ENCODE measurements at regions not wholly inside any gene's neighbourhood (a gene's known extent, or its start where the extent isn't known, plus 50 kb on each side); places are given as distances from the start of the nearest gene placed in this dataset.

DNA sequence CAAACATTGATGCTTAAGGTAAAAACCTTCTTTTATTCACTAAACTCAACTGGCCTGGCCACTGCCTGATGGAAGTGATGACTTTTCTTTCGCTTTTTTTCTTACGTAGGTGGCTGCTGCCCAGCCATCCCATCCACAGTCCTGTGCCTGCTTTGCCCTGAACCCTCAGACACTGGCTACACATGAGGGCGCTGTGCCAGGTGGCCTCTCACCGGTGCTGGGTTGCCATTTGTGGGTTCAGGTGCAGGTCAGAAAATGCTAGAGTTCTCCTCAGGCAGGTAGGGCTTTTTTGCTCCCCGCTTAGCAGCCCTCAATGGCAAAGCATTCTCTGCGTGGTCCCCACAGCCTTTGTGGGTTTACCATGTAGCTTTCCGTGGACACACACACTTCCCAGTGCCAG, 88.3 kb upstream of the PRR23E start:
- no peaks in the 10 kb centered on the region for H3K4me1 ChIP-seq (ENCODE audit: insufficient read depth)
- no peaks in the 10 kb centered on the region for H3K9me3 ChIP-seq (ENCODE audit: low read depth)
- 54 to 56% methylated on average over 7 of the region's 7 CpGs for WGBS, 2 experiments (ENCODE audit: low coverage in 1 of 2, low lambda C conversion rate in 2 of 2, missing lambda C conversion rate in 2 of 2)
- in situ Hi-C loops (cut with MboI), result no loop called here
- H3K79me2 ChIP-seq (ENCODE audit: insufficient read depth), result no peaks in the 10 kb centered on the region
- H3K4me3 ChIP-seq, result no peak overlapping the region
- no peaks in the 10 kb centered on the region for H3K36me3 ChIP-seq (ENCODE audit: low read depth)
- peaks cover 7% of the 10 kb centered on the region for H3K27me3 ChIP-seq (replicated peaks; ENCODE audit: insufficient read depth)
- no peak for DNase-seq
- H3K27ac ChIP-seq, result no peak overlapping the region
- H3K4me2 ChIP-seq (ENCODE audit: unreplicated experiment), result no peak overlapping the region
- no peaks in the 10 kb centered on the region for H3F3A ChIP-seq (ENCODE audit: insufficient read depth)
- no peaks in the 10 kb centered on the region for H4K20me1 ChIP-seq (ENCODE audit: insufficient read depth)
- no peak for TF ChIP-seq EZH2 (IDR thresholded peaks at IDR 0.05; ENCODE audit: insufficient read depth, poor library complexity, severe bottlenecking)
- no peak for TF ChIP-seq EZH2phosphoT487 (IDR thresholded peaks at IDR 0.05; ENCODE audit: insufficient read depth, low read depth)
- H2AFZ ChIP-seq, result no peak overlapping the region
- no peaks in the 10 kb centered on the region for H3K9me2 ChIP-seq (ENCODE audit: insufficient read depth)
- no peak overlapping the region for H3K9ac ChIP-seq

DNA sequence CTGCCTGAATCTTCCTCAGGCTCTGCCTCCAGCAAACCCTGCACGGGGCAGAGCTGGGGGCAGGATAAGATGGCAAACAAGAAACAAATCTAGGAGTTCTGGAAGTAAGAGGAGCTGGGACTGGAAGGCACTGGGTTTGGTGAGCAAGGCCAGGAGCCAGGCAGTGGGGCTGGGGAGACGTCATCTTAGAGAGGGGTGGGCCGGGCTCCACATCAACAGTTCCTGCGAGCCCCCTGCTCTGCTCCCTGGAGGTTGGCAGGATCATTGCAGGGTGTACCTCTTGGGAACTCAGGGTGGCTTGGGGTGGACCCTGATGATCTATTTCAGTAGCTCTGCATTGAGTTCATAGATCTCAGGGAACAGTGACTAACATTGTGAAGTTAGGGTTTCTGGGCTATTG, 87.3 kb upstream of the PRR23E start:
- H4K20me1 ChIP-seq (ENCODE audit: insufficient read depth), result no peaks in the 10 kb centered on the region
- TF ChIP-seq EZH2 (IDR thresholded peaks at IDR 0.05; ENCODE audit: insufficient read depth, poor library complexity, severe bottlenecking) (no peak), EZH2phosphoT487 (IDR thresholded peaks at IDR 0.05; ENCODE audit: insufficient read depth, low read depth) (no peak)
- H3K4me2 ChIP-seq (ENCODE audit: unreplicated experiment), result no peak overlapping the region
- no peak overlapping the region for H3K27ac ChIP-seq
- WGBS, 2 experiments (ENCODE audit: low coverage in 1 of 2, low lambda C conversion rate in 2 of 2, missing lambda C conversion rate in 2 of 2), result 57 to 69% methylated on average over 4 of the region's 4 CpGs
- H3K9me3 ChIP-seq (ENCODE audit: low read depth), result no peaks in the 10 kb centered on the region
- no peak overlapping the region for H3K9ac ChIP-seq
- no peaks in the 10 kb centered on the region for H3F3A ChIP-seq (ENCODE audit: insufficient read depth)
- in situ Hi-C loops (cut with MboI), result no loop called here
- H3K9me2 ChIP-seq (ENCODE audit: insufficient read depth), result no peaks in the 10 kb centered on the region
- no peaks in the 10 kb centered on the region for H3K27me3 ChIP-seq (replicated peaks; ENCODE audit: insufficient read depth)
- H3K36me3 ChIP-seq (ENCODE audit: low read depth), result no peaks in the 10 kb centered on the region
- DNase-seq, result no peak
- H3K4me1 ChIP-seq (ENCODE audit: insufficient read depth), result no peaks in the 10 kb centered on the region
- no peak overlapping the region for H3K4me3 ChIP-seq
- H2AFZ ChIP-seq, result no peak overlapping the region
- H3K79me2 ChIP-seq (ENCODE audit: insufficient read depth), result no peaks in the 10 kb centered on the region

DNA sequence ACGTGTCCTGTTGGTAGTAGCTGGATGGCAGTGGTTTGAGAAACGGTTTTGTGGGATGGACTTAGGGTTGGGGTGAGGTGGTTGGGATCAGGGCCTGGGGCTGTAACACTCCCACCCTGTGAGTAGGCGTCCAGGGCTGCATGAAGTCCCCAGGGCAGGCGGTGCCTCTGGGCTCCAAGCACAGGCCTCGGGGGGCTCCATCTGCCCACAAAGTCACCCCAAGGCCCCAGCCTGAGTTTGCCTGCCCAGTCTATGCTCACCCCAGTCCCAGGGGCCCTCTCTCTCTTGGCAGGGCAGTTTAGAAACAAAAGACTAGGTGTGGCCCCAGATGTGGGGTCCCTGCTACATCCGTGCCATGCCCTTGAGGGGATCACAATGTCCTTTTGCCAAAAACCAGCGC, 86.9 kb upstream of the PRR23E start:
- no peaks in the 10 kb centered on the region for H3K9me2 ChIP-seq (ENCODE audit: insufficient read depth)
- H3K27ac ChIP-seq, result no peak overlapping the region
- DNase-seq, result no peak
- no peak overlapping the region for H3K9ac ChIP-seq
- in situ Hi-C loops (cut with MboI), result no loop called here
- H3K9me3 ChIP-seq (ENCODE audit: low read depth), result no peaks in the 10 kb centered on the region
- H4K20me1 ChIP-seq (ENCODE audit: insufficient read depth), result no peaks in the 10 kb centered on the region
- TF ChIP-seq EZH2phosphoT487 (IDR thresholded peaks at IDR 0.05; ENCODE audit: insufficient read depth, low read depth), result no peak
- no peak for TF ChIP-seq EZH2 (IDR thresholded peaks at IDR 0.05; ENCODE audit: insufficient read depth, poor library complexity, severe bottlenecking)
- H3K4me2 ChIP-seq (ENCODE audit: unreplicated experiment), result no peak overlapping the region
- no peaks in the 10 kb centered on the region for H3K79me2 ChIP-seq (ENCODE audit: insufficient read depth)
- no peaks in the 10 kb centered on the region for H3K36me3 ChIP-seq (ENCODE audit: low read depth)
- H3K4me3 ChIP-seq, result no peak overlapping the region
- H3K4me1 ChIP-seq (ENCODE audit: insufficient read depth), result no peaks in the 10 kb centered on the region
- H3K27me3 ChIP-seq (replicated peaks; ENCODE audit: insufficient read depth), result no peaks in the 10 kb centered on the region
- H3F3A ChIP-seq (ENCODE audit: insufficient read depth), result no peaks in the 10 kb centered on the region
- no peak overlapping the region for H2AFZ ChIP-seq
- WGBS, 2 experiments (ENCODE audit: low coverage in 1 of 2, low lambda C conversion rate in 2 of 2, missing lambda C conversion rate in 2 of 2), result 60 to 67% methylated on average over 7 of the region's 7 CpGs

DNA sequence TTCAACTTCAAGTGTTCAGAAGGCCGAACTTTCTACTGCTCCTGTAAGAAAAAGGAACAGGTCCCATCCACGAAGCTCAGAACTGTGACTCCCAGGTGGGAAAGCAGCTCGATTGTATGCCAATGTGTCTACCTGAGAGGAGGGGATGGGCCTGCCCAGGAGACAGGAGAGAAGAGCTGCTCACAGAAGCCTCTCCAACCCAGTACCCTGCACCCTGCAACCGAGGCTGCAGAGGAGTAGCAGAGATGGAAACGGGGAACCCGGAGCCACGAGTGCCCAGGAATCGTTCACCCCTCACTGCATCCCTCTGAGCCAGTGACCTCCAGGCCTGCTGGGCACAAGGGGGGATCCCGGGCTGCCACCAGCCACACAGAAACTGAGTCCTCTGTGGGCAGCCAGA, 86.5 kb upstream of the PRR23E start:
- in situ Hi-C loops (cut with MboI), result no loop called here
- Histone ChIP-seq H3K4me1 (ENCODE audit: insufficient read depth) (no peaks in the 10 kb centered on the region), H3K27me3 (replicated peaks; ENCODE audit: insufficient read depth) (no peaks in the 10 kb centered on the region), H3K27ac (no peak overlapping the region), H3F3A (ENCODE audit: insufficient read depth) (no peaks in the 10 kb centered on the region), H3K4me2 (ENCODE audit: unreplicated experiment) (no peak overlapping the region), H3K36me3 (ENCODE audit: low read depth) (no peaks in the 10 kb centered on the region), H3K79me2 (ENCODE audit: insufficient read depth) (no peaks in the 10 kb centered on the region), H2AFZ (no peak overlapping the region), H3K9me2 (ENCODE audit: insufficient read depth) (no peaks in the 10 kb centered on the region), H3K9me3 (ENCODE audit: low read depth) (peaks cover under 1% of the 10 kb centered on the region), H4K20me1 (ENCODE audit: insufficient read depth) (no peaks in the 10 kb centered on the region), H3K4me3 (no peak overlapping the region), H3K9ac (no peak overlapping the region)
- no peak for DNase-seq
- 63 to 64% methylated on average over 9 of the region's 9 CpGs for WGBS, 2 experiments (ENCODE audit: low coverage in 1 of 2, low lambda C conversion rate in 2 of 2, missing lambda C conversion rate in 2 of 2)
- TF ChIP-seq EZH2phosphoT487 (IDR thresholded peaks at IDR 0.05; ENCODE audit: insufficient read depth, low read depth) (no peak), EZH2 (IDR thresholded peaks at IDR 0.05; ENCODE audit: insufficient read depth, poor library complexity, severe bottlenecking) (no peak)

GRCh38 chr3:127107002-127107401, 85.9 kb upstream of the PRR23E start:
- peaks cover 6% of the 10 kb centered on the region for H3K9me3 ChIP-seq (ENCODE audit: low read depth)
- H3K4me1 ChIP-seq (ENCODE audit: insufficient read depth), result no peaks in the 10 kb centered on the region
- no peak for DNase-seq
- no peaks in the 10 kb centered on the region for H3K79me2 ChIP-seq (ENCODE audit: insufficient read depth)
- no peak overlapping the region for H3K27ac ChIP-seq
- no peaks in the 10 kb centered on the region for H3K36me3 ChIP-seq (ENCODE audit: low read depth)
- no peak for TF ChIP-seq EZH2 (IDR thresholded peaks at IDR 0.05; ENCODE audit: insufficient read depth, poor library complexity, severe bottlenecking)
- no peak for TF ChIP-seq EZH2phosphoT487 (IDR thresholded peaks at IDR 0.05; ENCODE audit: insufficient read depth, low read depth)
- H3K27me3 ChIP-seq (replicated peaks; ENCODE audit: insufficient read depth), result no peaks in the 10 kb centered on the region
- no peaks in the 10 kb centered on the region for H3K9me2 ChIP-seq (ENCODE audit: insufficient read depth)
- no peaks in the 10 kb centered on the region for H4K20me1 ChIP-seq (ENCODE audit: insufficient read depth)
- H3K4me2 ChIP-seq (ENCODE audit: unreplicated experiment), result no peak overlapping the region
- H3F3A ChIP-seq (ENCODE audit: insufficient read depth), result no peaks in the 10 kb centered on the region
- WGBS, 2 experiments (ENCODE audit: low coverage in 1 of 2, low lambda C conversion rate in 2 of 2, missing lambda C conversion rate in 2 of 2), result 58 to 66% methylated on average over 9 of the region's 9 CpGs
- no peak overlapping the region for H3K9ac ChIP-seq
- in situ Hi-C loops (cut with MboI), result no loop called here
- H3K4me3 ChIP-seq, result no peak overlapping the region
- H2AFZ ChIP-seq, result no peak overlapping the region
